COLO668 (cell line): ENCODE measurements at regions not wholly inside any gene's neighbourhood (a gene's known extent, or its start where the extent isn't known, plus 50 kb on each side); places are given as distances from the start of the nearest gene placed in this dataset.

ENCODE experiments used
- DNase-seq: peaks from one replicate; lab custom pipeline; 2025; ENCODE audit not compliant: unreplicated experiment; lab: John Stamatoyannopoulos, UW

DNA sequence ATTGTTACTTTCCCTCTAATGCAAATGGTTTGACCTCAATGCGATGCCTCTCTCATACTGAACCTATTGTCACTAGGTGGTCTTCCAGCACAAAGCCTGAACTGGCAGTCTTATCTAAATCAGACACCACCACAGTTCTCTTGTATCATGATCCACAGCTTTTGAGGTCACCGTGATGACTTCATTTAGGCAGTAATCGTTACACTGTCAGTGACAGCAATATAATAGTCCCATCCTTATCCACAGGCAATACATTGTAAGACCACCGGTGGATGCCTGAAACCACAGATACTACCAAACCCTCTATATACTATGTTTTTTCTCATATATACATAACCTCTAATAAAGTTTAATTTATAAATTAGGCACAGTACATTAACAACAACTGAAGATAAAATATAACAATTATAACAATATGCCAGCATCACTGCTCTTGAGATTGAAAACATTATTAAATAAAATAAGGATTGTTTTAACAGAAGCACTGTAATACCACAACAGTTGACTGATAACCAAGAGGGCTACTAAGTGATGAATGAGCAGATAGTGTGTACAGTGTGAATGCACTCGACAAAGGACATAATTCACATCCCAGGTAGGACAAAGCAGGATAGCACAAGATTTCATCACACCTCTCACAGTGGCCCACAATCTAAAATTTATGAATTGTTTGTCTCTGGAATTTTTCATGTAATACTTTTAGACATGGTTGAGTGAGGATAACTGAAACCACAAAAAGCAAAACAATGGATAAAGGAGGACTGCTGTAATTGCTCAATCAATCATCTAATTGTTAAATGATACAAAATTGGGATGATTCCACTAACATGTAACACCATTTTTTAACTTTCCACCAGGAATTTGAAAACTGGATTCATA, 419.4 kb downstream of the CENPC start:
- DNase-seq, result no peak

DNA sequence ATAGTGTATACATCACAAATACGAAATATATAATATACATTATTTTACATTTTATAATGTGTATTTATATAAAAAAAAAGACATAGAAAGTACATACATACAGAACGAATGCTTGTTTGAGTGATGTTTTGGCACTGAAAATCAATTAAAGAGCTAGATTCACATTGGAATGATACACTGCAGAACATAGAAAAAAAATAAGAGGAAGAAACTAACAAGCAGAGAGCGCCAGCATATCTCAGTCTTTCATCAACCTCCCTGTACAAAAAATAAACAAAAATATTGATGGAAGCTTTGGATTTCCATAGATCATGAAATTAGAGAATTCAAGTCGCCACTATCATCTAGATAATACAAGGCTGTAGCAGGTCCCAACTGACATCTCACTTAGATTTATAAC, 420.6 kb downstream of the CENPC start:
- DNase-seq, result no peak

DNA sequence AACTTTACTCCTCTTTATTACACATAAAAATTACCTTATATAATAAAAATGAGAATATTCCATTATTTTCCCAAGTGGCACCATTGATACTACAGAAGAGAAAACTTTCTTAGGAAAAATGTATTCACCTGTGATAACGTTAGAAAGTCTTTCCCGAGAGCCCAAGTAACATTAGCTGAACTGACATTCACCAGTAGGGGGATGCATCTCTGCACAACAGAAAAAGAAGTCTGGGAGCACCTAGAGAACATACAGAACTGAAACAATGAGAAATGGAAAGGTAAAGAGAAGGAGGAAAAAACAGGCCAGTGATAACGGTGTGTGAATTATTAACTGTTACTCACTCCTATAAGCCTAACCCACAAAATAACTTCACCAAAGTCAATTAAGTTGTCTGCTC, 423.3 kb downstream of the CENPC start:
- DNase-seq, result no peak

DNA sequence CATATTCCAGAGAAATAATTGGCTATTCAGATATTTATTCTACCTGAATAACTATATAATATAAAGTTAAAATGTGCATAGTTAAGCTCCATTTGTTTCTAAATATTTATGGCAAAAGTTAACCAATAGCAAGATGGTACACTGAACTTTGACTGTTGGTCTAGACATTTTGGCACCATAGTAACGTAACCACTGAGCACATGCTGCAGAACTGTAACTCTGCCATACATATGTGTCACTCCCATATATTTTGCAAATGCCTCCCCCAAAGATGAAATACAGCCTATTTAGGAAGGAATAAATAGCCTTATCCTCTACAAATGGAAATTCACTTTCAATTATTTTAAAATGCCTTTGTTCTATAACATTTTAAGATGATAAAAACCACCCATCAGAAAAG, 424.9 kb downstream of the CENPC start:
- no peak for DNase-seq

DNA sequence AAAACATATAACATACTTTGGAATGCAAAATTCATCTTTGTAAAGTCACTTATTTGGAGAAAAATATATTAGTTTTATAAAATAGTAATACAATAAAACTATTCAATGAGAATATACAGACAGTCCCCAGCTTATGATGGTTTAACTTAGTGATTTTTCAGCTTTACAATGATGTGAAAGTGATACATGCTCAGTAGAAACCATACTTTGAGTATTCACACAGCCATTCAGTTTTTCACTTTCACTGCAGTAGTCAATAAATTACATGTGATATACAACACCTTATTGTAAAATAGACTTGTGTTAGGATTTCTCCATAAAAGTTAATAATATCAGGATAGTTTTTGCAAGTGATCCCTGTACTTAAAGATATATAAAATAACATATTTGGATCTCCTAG, 436.0 kb downstream of the CENPC start:
- no peak for DNase-seq

DNA sequence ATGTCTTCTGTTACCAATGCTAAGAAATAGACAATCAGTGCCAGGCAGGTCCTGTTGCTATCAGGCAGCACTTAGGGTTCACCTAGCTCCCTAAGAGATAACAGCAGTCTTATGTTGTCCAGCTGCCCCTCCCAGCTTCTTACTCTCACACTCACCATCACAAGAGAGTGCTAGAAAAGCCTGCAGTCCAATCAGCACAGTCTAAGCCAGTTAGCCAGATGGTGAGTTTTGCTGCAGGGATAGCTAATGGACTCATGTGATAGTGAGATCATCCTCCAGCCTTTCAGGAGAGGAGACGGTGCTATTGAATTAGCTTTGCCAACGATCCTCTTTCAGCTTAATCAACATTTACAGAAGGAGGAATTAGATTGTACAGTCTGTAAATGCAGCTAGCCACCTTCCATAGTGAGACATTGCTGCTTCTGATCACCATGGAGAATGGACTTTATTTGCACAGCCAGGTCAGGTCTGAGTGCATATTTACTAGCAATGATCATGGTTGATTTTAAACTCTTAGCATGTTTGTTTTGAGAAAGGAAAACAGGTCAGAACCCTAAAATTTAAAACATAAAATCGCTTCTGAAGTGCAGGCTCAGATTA, 438.3 kb downstream of the CENPC start:
- DNase-seq, result peak; percentile 73

DNA sequence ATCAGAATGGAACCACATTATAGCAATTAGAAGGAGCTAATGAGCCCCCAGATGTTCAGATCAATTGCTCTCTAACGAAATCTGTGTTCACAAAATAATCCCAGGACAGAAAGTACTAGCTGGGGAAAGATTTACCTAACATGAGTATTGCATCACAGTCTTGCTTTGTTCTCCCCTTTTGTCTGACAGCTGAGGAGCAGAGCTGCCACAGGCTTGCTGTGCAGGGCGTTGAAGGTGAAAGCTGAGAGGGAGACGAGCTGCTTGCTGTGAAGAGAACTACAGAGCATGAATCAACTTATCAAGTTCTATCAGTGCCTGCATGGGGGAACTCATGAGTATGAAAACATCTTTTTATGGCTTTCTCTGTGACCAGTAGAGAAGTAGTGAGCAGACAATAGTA, 441.2 kb downstream of the CENPC start:
- DNase-seq, result no peak

DNA sequence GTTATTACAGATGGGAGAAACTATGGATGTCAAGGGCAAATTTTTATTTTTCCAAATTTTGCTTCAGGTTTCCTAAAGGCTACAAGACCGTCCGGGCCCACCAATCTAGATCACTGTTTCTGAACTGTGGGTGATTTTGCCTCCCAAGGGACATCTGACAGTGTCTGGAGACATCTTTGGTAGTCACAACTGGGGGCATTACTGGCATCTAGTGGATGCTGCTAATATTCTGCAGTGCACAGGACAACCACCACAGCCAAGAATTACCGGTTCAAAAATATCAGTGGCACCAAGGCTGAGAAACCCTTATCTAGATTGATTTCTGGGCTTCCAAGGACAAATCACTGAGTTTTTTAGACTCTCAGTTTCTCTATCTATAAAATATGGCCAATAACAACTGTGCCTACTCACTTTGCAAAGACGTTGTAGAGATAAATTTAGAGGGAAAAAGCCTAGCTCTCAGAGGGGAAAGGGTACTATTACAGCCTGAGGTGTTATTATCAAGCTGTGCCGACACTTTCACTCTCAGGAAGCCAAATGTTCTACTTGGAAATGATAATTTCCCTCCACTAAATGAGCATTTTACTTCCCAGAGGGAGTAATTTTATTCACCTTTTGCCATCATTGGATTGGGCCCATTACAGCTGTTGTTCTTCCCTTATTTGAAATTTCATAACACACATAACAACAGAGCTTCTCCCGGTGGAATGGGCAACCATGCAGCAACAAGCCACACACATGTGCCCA, 442.1 kb downstream of the CENPC start:
- no peak for DNase-seq

DNA sequence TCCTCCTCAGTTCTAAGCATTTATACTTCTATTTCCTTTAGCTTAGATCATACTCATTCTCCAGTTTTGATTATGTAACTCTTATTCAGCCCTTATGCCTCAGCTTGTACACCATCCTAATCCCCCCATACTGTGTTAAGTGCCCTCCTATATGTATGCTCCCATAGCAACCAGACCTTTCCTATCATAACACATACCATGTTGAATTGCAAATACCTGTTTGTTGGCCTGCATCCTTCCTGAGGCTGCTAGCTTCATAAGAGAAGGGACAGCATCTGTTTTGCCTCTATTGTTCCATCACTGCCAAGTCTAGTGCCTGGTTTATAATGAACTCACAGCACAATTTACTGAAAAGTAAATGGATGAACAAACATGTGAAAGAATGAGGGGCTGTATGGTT, 443.7 kb downstream of the CENPC start:
- DNase-seq, result peak; percentile 17

DNA sequence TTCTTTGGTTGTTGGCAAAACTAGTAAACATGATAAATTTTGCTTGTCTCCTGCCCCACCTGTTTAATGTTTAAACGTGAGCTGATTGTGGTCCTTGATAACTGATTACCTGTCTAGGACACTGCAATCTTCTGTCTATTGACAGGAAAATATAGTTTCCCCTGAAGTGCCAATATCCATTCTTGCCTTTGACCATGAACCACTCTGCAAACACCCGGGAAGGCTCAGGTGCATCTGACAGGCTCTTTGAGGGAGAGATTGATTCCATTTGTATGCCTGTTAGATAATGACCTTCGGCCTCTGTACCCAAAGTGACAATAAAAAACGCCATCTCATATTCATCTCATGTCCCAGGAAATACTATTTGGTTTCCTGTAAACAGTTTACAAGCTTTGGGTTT, 453.0 kb downstream of the CENPC start:
- peak; percentile 69 for DNase-seq

DNA sequence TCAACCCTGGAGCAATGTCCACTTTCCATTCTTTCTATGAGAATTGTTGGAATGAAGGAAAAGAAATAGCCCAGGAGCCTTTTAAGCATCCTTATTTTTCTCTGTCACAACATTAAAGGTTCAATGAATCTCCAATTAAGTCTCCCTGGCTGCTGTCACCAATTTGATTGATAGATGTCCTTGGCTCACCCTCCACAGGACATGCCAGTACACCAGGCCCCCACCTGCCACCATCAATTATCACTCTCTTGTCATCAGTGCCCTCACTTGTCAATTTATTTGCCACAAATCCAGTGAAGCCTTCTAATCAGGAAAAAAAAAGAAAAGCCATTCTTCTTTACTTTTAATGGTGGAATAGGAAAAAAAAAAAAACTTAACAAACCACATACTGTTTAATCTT, 453.6 kb downstream of the CENPC start:
- DNase-seq, result peak; percentile 15

DNA sequence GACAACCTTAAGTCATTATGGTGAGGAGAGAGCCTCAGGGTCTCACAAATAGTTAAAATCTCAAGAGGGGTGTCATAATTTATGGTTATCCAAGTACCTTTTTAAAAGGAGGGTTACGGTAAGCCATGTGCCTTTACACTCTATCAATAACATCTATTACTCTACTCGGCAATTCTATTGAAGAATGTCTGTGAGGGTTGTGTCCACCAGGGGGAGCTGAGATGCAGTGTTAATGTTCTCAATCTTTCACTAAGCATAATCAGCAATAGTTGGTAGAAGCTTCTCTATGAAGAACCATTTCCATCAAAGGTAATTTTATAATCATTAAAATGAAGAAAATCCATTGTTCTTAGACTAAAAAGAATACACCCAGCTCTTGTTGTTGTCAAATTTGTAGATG, 457.4 kb downstream of the CENPC start:
- no peak for DNase-seq

DNA sequence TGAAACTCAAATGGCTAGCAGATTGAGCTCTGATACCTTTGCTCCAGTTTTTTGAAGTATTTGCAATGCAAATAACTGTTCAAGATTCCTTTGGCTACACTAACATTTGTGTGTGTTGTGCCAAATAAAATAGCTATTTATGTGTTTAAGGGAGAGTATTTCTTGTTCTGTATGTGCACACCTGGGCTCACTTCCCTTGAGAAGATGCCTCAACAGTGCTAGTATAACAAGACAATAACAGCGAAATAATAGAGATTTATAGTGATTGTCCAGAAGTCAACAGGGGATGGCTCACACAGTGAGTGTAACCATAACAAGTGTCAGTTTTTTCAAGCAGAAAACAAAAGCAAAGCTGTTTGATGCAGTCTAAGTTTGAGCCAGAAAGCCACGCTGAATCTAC, 460.5 kb downstream of the CENPC start:
- DNase-seq, result no peak

DNA sequence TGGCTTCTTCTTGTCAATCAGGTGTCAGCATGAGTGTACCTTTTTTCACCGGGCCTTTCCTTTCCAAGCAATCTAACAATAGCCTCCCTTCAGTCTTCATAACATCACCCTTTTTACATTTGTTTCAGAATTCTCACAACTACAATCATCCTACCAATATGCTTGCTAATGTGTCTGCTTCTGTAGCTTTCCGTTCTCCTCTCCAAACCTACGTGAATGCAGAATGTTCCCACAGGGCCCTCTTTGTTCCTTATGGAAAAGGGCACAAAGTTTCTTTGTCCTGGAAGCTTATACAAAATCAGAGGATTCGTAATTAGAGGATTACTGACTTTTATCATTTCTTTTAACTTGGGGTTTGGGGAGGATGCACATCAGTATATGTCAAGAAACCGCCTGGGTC, 461.8 kb downstream of the CENPC start:
- DNase-seq, result no peak

DNA sequence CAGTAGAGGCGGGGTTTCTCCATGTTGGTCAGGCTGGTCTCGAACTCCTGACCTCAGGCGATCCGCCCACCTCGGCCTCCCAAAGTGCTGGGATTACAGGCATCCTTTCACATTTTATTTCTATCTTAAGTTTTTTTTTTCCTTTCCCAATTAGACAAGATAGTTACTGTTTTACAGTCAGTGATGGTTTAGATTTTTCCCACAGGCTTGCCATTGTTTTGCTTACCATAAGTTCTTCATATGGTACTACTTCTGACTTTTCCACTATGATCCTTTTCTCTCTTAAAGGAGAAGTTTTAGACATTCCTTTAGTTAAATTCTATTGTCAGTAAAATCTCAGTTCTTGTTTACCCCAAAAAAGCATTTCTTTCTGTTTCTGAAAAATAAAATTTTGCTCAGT, 462.6 kb downstream of the CENPC start:
- DNase-seq, result no peak

DNA sequence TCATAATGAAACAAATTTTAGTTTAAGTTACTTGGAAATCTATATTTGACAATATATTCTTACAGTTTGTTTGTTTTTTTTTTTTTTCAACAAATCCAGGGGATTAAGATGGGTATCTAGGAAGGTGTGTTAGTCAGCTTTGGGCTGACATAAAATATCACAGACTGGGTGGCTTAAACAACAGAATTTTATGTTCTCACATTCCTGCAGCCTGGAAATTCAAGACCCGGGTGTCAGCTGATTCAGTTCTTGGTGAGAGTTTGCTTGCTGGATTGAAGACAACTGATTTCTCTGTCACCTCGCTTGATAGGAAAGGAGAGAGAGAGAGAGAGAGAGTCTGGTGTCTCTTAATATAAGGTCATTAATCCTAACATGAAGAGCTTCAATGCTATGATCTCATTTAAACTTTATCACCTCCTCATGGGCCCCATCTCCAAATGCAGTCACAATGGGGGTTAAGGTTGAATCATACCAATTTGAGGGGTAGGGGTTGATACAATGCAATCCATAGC, 465.2 kb downstream of the CENPC start:
- no peak for DNase-seq

DNA sequence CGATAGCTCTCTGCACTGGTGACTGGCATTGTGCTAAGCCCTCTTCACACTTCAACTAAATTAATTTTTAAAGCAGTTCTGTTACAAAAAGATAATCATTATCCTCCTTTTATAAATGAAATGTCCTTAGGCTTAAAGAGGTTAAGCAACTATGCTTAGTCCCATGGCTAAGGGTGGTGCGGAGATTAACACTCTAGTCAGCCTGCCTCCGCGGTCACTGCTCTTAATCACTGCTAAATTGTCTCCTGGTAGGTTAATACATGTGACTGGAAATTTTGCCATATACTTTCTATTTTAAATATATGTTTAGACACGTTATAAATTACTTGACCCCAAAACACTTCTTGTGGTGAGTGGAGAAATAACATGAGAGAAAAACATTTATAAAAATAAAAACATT, 473.7 kb downstream of the CENPC start:
- DNase-seq, result no peak

DNA sequence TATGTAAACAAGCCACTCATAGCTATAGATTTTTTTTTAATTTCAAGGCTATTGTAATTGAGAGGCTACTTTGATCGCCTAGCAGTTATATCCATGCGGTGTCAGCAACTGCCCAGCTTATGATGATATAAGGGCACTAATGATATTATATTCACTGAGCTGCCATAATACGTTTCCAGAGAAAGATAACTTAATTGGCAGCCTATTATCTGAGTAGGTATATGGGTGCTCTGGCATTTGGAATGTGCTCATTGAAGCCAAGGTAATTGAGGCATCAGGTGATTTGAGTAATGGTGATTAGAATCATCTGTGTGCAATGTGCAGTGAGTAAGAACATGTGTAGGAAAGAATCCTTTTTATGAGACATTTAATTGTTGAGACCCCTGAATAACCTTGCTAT, 490.0 kb downstream of the CENPC start:
- DNase-seq, result no peak

DNA sequence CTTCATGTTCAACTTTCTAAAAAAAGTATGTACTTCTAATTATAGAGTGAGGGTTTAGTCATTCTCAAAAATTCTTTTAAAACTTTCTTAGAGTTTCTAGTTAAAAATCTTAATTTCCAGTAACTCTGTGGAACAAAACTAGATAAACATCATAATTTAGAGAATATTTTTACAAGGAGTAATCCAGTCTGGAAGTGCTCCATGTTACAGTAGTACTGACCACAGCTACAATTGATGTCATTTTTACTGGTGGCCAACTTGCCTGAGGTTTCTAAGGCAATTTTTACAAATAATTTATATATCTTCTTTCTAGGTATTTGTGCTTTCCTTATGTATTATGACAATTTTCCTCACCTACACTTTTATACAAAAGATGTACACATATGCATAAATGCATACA, 490.4 kb downstream of the CENPC start:
- no peak for DNase-seq

DNA sequence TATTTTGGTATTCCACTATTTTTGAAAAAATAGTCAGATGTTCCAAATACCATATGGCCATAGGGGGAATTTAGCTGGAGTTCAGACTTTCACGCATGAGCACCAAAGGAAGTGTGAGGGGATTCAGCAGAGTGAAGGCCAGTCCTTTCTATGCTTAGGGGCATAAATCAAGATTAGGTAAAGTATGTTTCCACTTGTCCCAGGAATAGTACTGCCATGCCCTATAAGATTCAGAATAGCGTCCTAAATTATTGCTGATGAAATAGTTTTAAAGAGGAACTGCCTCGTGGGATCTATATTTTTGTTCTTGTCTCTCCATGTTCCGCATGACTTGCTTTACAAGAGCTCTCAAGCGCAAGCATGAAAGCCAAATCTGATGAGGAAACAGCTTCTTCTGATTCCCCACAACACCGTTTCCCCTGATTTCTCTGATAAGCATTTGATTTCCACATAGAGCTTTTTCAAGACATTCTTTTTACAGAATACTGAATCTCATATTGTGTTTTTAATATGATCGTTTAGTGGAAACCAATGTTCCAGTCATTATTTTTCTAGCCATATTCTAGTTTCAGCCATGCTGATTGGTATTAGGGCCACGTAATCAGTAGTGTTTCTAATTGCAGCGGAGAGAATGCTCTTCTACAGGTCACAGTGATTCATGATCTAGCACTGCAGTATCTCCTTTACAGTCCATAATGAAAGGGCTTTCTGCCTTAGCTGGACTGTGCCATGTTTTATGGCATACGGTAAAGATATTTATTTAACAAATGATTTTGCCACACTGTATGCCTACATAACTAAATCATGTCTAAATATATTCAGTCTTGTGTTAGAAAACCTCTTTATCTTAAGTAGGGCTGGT, 492.3 kb downstream of the CENPC start:
- peak; percentile 62 for DNase-seq
